Midbrain (tissue), 1 donor: ENCODE measurements at regions not wholly inside any gene's neighbourhood (a gene's known extent, or its start where the extent isn't known, plus 50 kb on each side); places are given as distances from the start of the nearest gene placed in this dataset.

Source experiments
- DNase-seq: peaks from one replicate; lab custom pipeline; 2025; lab: John Stamatoyannopoulos, UW

- DNase-seq = no peak
Observed at GRCh38 chr4:128603081-128603480, 206.4 kb upstream of the JADE1 start.

GRCh38 chr4:128601991-128602695 lies 207.4 kb upstream of the JADE1 start:
- DNase-seq = peak; percentile 58

- peak; percentile 28 for DNase-seq
Observed at GRCh38 chr4:128600996-128601871, 208.3 kb upstream of the JADE1 start.

DNA sequence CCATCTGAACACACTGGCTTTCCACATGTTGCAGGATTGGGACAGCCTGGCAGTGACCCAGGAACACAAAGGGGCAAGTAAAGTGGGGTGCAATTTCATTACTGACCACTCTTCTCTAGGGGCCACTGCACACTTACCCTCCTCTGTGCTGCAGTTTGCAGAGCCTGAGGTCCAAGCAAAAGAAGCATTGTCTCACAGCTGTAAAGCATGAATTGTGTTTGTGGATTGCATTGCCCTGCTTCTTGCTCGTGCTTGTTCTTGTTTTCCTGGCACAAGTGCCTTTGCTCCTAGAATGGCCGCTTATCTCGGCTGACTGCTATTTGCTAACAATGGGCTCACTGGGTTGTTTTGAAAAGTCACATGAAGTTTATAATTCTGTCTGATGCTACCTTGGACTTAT lies 209.1 kb upstream of the JADE1 start:
- DNase-seq = peak; percentile 73

DNA sequence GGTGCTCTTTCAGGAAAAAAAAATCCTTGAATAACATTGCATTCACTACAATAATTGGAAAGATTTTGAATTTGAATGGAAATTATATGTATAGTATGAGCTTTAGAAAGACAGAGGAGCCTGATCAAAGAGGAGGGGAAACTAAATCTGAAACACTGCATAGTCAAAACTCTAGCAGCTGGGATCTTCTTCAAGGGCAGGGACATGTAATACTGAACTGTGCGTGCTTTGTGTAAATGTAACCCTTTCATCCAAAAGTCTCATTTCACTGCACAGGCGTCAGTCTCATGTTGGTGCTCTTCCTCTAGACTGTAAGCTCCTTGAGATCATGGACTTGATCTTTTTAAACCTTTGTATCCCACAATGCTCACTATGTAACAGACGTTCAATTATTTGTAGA lies 212.0 kb upstream of the JADE1 start:
- DNase-seq = no peak

GRCh38 chr4:128596853-128597252 lies 212.6 kb upstream of the JADE1 start:
- no peak for DNase-seq

- DNase-seq = no peak
Observed at GRCh38 chr4:128596115-128596514, 213.4 kb upstream of the JADE1 start.

DNA sequence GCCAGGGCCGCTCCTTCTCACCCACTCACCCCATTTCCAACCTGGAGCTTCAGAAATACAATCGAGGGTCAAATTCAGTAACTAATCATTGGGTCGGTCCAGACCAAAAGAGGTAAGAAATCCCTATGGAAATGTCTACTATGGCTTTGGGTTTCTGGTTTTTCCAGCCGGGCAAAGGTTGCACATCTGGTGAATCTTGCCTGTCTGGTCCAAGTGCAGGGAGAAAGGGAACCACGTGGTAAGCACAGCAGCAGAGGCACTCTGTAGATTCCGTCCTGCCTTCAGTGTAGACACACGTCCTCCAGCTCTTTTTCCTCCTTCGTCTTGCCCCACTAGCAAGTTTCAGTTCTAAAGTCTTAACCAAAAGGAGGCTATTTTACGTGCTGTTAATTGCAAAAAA lies 218.0 kb upstream of the JADE1 start:
- DNase-seq = no peak

- DNase-seq = no peak
Observed at GRCh38 chr4:128590773-128591172, 218.7 kb upstream of the JADE1 start.

DNA sequence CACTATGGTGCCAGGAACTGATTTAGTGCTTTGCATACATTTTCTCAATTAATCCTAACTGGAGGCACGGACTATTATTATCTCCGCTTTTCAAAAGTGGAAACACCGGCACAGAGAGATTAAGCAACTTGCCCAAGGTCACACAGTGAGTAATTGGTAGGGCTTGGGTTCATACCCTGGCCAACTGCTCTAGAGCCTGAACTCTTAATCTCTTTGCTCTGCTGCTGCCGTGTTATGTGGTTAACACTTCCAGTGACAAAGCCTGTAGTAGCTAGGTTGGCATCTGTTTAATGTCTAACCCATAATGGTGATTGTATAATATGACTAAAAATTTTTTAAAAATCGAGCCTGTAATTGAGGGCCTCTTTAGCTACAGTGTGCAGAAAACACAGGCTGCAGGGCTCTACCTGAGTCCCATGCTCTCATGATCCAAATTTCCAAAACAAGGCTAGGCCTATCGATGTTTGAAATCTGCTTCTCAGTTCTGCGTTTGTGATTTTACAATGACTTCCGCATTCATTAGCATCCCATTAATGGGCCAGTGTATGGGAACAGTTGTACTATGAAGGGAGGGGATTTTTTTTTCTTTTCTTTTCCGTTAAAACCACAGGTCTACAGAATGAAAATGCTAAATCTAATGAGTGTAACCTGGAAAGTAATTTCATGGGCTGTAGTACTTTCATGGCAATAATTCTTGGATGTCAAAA lies 219.3 kb upstream of the JADE1 start:
- DNase-seq = no peak

DNA sequence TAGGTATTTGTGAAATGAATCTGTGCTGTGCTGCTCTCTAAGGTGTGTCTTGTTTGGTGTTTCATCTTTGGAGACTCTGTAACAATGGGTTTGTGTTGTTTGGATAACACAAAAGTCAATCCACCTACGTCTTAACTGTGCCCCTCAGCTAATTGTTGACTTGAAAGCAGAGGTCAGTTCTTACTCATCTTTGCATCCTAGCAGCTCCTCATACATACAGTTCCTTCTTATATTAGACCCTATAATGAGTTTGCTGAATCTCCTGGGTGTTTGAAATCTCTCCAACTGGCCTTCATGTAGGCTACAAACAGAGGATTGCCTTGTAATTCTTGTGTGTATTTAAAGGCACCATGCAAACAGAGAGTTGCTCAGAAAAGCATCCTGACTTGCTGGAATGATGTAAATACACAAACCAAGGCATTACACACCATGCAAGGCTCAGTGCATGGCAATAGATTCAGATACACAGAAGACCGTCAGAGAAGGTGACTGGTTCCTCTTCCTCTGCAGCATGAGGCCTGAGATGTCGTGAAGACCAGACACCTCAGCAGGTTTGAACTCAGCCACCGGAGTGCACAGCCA lies 220.0 kb upstream of the JADE1 start:
- no peak for DNase-seq

DNA sequence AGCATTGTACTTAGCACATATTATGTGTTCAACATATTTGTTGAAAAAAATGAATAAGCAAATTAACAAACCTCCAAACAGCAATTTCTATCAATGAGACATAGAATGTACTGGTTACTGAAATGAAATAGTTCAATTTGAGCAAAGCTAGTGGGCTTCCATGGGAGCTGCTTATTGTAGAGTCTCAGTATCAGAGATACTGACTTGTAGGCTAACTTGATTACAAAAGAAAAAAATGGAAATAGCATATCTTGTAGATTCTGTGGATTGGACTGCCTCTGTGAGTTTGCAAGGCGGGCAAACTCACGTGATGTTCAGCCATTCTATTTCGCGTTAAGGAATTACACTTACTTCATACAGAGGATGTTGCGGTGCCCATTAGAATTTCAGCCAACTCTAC lies 222.1 kb upstream of the JADE1 start:
- DNase-seq = no peak

DNA sequence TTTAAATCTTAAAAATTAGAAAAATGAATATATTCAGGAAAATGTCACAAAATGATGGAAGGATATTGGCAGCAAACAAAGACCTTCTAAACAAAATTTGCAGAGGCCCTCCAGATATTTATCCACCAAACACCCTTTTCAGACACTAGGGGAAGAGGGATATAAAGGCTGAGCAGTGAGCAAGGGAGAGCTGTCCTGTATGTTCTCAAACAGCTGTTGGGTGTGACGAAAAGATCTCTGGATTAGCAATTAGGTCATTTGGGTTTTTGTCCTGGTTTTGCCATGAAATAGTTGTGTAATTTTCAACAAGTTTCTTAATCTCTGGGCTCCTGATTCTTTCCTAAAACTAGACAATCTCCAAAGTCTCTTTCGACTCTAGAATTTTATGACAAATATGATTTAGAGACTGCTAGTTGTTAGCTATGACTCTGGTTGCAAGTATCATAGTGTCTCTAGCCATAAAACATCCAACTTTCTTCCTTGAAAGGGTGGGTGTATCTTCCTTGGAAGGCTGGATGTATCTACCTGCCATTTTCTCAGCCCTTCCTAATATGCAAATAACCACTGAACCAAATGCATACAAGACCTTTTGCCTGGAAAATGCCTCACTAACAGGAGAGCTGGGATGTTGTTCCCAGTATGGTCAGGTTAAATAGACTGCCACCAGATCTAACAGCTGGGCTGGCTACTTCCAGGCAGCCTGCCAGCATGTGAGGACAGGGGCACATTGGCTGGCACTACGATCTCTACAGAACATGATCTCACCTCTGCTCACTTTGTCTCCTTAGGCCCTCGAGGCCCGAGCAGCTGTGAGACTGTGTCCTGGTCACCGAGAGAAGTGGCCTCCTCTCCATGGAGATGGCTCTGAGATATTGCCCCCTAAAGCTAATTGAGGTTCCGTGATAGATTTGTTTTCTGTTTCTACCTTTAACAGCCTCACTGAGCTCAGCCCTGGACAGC lies 225.5 kb upstream of the JADE1 start:
- no peak for DNase-seq

GRCh38 chr4:128582427-128582870 lies 227.1 kb upstream of the JADE1 start:
- no peak for DNase-seq

GRCh38 chr4:128579154-128579853 lies 230.2 kb upstream of the JADE1 start:
- no peak for DNase-seq

DNA sequence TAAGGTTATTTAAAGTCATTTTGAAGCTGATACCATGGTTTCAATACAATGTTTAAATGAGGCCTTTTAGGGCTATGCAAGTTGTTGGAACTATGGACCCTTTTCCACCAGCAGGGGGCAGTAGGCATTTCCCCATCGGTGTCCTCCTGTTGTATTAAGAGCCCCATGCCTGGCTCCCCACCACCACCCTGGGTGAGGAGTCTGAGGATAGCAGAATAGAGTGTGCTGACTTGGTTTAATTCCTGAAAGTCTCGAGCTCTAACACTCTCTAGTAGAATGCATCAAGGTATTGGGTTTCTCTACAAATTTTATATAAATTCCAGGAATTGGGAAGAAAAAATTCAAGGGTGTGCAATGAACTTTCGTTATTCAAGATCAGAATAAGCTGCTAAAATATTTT lies 234.8 kb upstream of the JADE1 start:
- DNase-seq = peak; percentile 89

- DNase-seq = no peak
Observed at GRCh38 chr4:128573781-128574508, 235.6 kb upstream of the JADE1 start.

DNA sequence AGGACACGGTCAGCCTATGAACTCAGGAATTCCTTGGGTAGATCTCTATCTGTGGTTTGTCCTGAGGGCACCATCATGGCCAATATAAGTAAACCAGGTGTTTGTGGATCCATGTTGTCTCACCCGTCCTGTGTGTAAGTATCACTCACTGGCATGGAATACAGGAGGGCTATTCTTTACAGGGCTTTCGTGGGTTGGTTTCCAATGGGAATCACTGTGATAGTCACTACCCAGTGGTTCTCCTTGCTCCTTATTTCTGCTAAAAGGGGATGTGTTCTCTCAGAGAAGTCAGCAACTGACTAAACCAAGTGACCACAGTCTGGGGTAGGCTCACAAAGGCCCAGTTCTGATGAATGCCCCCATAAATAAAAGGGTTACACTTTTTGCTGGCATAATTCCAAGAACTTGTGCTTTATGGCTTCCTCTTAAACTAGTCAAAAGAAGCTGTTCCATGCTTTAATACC lies 236.7 kb upstream of the JADE1 start:
- no peak for DNase-seq

DNA sequence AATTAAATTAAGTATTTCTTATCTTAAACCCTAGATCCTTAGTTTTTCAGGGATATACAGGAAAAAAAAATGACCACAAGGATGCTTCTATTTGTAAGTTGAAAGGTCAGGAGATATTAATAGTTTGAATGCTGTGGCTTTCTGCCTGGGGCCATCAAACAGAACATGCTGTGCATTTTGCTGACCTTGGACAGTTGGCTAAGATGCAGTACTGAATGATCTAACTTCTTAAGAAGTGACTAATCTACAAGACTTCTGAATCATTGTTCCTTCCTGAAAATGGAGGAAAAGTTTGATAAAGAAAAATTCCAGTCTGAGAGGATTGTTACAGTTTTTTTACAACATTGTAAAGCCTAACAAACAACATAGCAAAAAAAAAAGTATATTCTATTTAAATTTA lies 237.8 kb upstream of the JADE1 start:
- DNase-seq = no peak
